Panc1 (cell line): ENCODE measurements at regions not wholly inside any gene's neighbourhood (a gene's known extent, or its start where the extent isn't known, plus 50 kb on each side); places are given as distances from the start of the nearest gene placed in this dataset.

Experiments
- ATAC-seq: fragments of 200-7000 bp; cut with Tn5 transposase; 2 replicates; pipeline ENCODE4 v1.9.1; 2020; ENCODE audit warnings: mild to moderate bottlenecking, moderate library complexity
- BruUV-seq: library from RNA; stranded (reverse); fragments of 400-500 nt; replicated peaks from 2 replicates; lab custom pipeline; 2021; lab: Mats Ljungman, UMichigan
- CTCF ChIA-PET: fragments of 300-600 bp; sonication (Branson Sonifier 250); formaldehyde crosslinking; loops from one replicate; lab custom pipeline; 2022; ENCODE audit warnings: antibody characterized with exemption; lab: Charles Lee
- POLR2A ChIA-PET: fragments of 300-600 bp; sonication (Branson Sonifier 250); formaldehyde crosslinking; loops from one replicate; lab custom pipeline; 2022; ENCODE audit warnings: antibody characterized with exemption; lab: Charles Lee
- DNase-seq: peaks from one replicate; pipeline ENCODE4 v3.0.0-alpha.2; 2010; ENCODE audit warnings: low read depth, low spot score
- H3K27ac ChIP-seq: 2 replicates; pipeline ENCODE4 v1.5.1; 2011; ENCODE audit warnings: mild to moderate bottlenecking, low read length, inconsistent platforms
- H3K27me3 ChIP-seq: fragments of 200-500 bp; sonication (Bioruptor generic); 2 replicates; pipeline ENCODE4 v1.6.0; 2014; ENCODE audit warnings: low read length, inconsistent platforms; ENCODE audit not compliant: control insufficient read depth, insufficient read depth
- H3K36me3 ChIP-seq: fragments of 200-500 bp; sonication (Bioruptor generic); 2 replicates; pipeline ENCODE4 v1.5.1; 2014; ENCODE audit warnings: inconsistent platforms, mild to moderate bottlenecking, low read length, moderate library complexity; ENCODE audit not compliant: control insufficient read depth, insufficient read depth
- H3K4me1 ChIP-seq: 2 replicates; pipeline ENCODE4 v1.5.1; 2011; ENCODE audit warnings: inconsistent platforms, mild to moderate bottlenecking, low read length, moderate library complexity; ENCODE audit not compliant: control insufficient read depth, insufficient read depth
- H3K4me3 ChIP-seq, 2 experiments: 2 replicates each; pipeline ENCODE4 v1.5.1; 2011 to 2012; ENCODE audit warnings: low read depth in 2 of 2, low read length in 2 of 2, mild to moderate bottlenecking in 2 of 2, inconsistent platforms in 1 of 2, moderate library complexity in 1 of 2
- H3K9me3 ChIP-seq: fragments of 200-500 bp; sonication (Bioruptor generic); 2 replicates; pipeline ENCODE4 v1.5.1; 2014; ENCODE audit warnings: low read depth, mild to moderate bottlenecking, inconsistent platforms, low read length, moderate library complexity; ENCODE audit not compliant: control insufficient read depth, insufficient read depth
- CTCF ChIP-seq: fragments of 450-650 bp; IDR thresholded peaks from 2 replicates; pipeline ENCODE4 v1.5.1; 2017; ENCODE audit warnings: mild to moderate bottlenecking
- POLR2AphosphoS5 ChIP-seq: IDR thresholded peaks from 2 replicates; pipeline ENCODE4 v1.6.1; 2012; ENCODE audit warnings: mild to moderate bottlenecking, low read depth, low read length, moderate library complexity
- REST ChIP-seq, 2 experiments: IDR thresholded peaks; 2 replicates each; pipeline ENCODE4 v1.6.1; 2011 to 2012; ENCODE audit warnings: low read depth in 2 of 2, control low read depth in 1 of 2, low read length in 1 of 2, mild to moderate bottlenecking in 1 of 2, moderate library complexity in 1 of 2; ENCODE audit not compliant: insufficient read depth in 1 of 2
- SIN3A ChIP-seq: IDR thresholded peaks from 2 replicates; pipeline ENCODE4 v1.6.1; 2012; ENCODE audit warnings: low read depth, mild to moderate bottlenecking, low read length, moderate library complexity, borderline replicate concordance; ENCODE audit not compliant: insufficient read depth
- TCF7L2 ChIP-seq: IDR thresholded peaks from 2 replicates; pipeline ENCODE4 v1.6.1; 2011; ENCODE audit warnings: mild to moderate bottlenecking, low read depth, low read length, inconsistent platforms
- in situ Hi-C: cut with HindIII; loops from 2 replicates; pipeline ENCODE4 v1.10.0; 2016; ENCODE audit warnings: low sequenced_read_pairs, low pct_unique_long_range_greater_than_20kb
- intact Hi-C: fragments of 100-400 bp; cut with micrococcal nuclease; formaldehyde crosslinking; loops from one replicate; pipeline ENCODE4 v1.10.0; 2022; ENCODE audit not compliant: unreplicated experiment

GRCh38 chr2:128995086-128995485, 676.4 kb upstream of the HS6ST1 start:
- BruUV-seq = no TSS peak
- TF ChIP-seq REST (IDR thresholded peaks at IDR 0.05; ENCODE audit: insufficient read depth in 1 of 2, low read depth in 2 of 2, low read length in 1 of 2) = no peak
- TF ChIP-seq CTCF = no peak
- no peak for TF ChIP-seq SIN3A
- no peak for TF ChIP-seq POLR2AphosphoS5
- TF ChIP-seq TCF7L2 = no peak
- peaks cover 2% of the 10 kb centered on the region; the same call in 1 of the 2 replicates for H3K27me3 ChIP-seq
- CTCF ChIA-PET = no interaction called here
- ATAC-seq (no peak), DNase-seq (no peak)
- no peak overlapping the region for H3K4me3 ChIP-seq
- H3K27ac ChIP-seq = no peak overlapping the region
- POLR2A ChIA-PET = no interaction called here
- H3K36me3 ChIP-seq = no peaks in the 10 kb centered on the region
- H3K4me1 ChIP-seq = no peaks in the 10 kb centered on the region
- H3K9me3 ChIP-seq = no peaks in the 10 kb centered on the region
- in situ Hi-C loops (no loop called here), intact Hi-C loops (no loop called here)

- in situ Hi-C loops (no loop called here), intact Hi-C loops (no loop called here)
- no peak for TF ChIP-seq POLR2AphosphoS5
- TF ChIP-seq TCF7L2 = no peak
- TF ChIP-seq SIN3A = no peak
- no peak for TF ChIP-seq CTCF
- no TSS peak for BruUV-seq
- no peak overlapping the region for H3K27ac ChIP-seq
- no peak for DNase-seq
- no peaks in the 10 kb centered on the region for H3K4me1 ChIP-seq
- ChIA-PET POLR2A (no interaction called here), CTCF (no interaction called here)
- no peaks in the 10 kb centered on the region for H3K9me3 ChIP-seq
- no peaks in the 10 kb centered on the region for H3K36me3 ChIP-seq
- no peak overlapping the region for H3K4me3 ChIP-seq
- H3K27me3 ChIP-seq = no peaks in the 10 kb centered on the region; the same call in 1 of the 2 replicates
- ATAC-seq = no peak
Measured at GRCh38 chr2:128996078-128996477, 677.4 kb upstream of the HS6ST1 start.
